ENCODE measurements at regions not wholly inside any gene's neighbourhood (a gene's known extent, or its start where the extent isn't known, plus 50 kb on each side); places are given as distances from the start of the nearest gene placed in this dataset.
A peak's percentile ranks its signal among the peaks of the same experiment; 100 is the strongest.

DNA sequence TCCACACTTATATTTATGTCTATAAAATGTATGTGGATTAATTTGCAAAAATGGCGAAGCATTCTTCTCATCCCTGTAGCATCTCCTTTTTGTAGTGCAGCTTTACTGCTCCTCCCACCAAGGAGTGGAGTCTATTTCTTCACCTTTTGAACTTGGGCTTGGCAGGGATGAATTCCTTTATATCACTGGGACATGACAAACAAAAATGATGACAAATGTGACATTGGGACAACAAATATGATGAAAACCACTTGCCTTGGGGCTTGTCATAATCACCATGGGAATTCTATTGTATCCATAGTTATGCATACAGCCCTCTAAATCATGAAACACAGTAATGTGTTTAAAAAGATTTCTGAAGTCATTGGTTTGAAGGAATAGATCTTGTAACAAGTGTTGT lies 155.0 kb downstream of the TNFSF18 start:
- BruUV-seq (replicated peaks): no TSS peak
- H3K27me3 ChIP-seq (ENCODE audit: insufficient read depth, low read depth): no peaks in the 10 kb centered on the region
- H3K27ac ChIP-seq: peak overlapping the region; percentile 54
- no peak overlapping the region for H2AFZ ChIP-seq
- TF ChIP-seq, protein P1, sequence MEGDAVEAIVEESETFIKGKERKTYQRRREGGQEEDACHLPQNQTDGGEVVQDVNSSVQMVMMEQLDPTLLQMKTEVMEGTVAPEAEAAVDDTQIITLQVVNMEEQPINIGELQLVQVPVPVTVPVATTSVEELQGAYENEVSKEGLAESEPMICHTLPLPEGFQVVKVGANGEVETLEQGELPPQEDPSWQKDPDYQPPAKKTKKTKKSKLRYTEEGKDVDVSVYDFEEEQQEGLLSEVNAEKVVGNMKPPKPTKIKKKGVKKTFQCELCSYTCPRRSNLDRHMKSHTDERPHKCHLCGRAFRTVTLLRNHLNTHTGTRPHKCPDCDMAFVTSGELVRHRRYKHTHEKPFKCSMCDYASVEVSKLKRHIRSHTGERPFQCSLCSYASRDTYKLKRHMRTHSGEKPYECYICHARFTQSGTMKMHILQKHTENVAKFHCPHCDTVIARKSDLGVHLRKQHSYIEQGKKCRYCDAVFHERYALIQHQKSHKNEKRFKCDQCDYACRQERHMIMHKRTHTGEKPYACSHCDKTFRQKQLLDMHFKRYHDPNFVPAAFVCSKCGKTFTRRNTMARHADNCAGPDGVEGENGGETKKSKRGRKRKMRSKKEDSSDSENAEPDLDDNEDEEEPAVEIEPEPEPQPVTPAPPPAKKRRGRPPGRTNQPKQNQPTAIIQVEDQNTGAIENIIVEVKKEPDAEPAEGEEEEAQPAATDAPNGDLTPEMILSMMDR (conservative IDR thresholded peaks at IDR 0.05): no peak
- TF ChIP-seq EZH2 (IDR thresholded peaks at IDR 0.05; ENCODE audit: low read depth): no peak
- no peak overlapping the region for H3K4me3 ChIP-seq
- H3K4me2 ChIP-seq: peak overlapping the region; percentile 5
- ChIA-PET POLR2A (ENCODE audit: unreplicated experiment) (no interaction called here), CTCF (interaction anchor here (0.6 kb wide), 1 partner anchor 10 kb away, joined by 3 read pairs; no protein-coding TSS in a partner anchor)
- H4K20me1 ChIP-seq (ENCODE audit: insufficient read depth): no peaks in the 10 kb centered on the region
- no peaks in the 10 kb centered on the region for H3K9me2 ChIP-seq (ENCODE audit: insufficient read depth)
- intact Hi-C loops (cut with micrococcal nuclease; ENCODE audit: unreplicated experiment): loop anchor here (1.0 to 5.0 kb wide), 5 partner anchors 23 to 161 kb away; no protein-coding TSS in a partner anchor
- H3K36me3 ChIP-seq (ENCODE audit: low read depth): no peaks in the 10 kb centered on the region
- peak in 1 of 2 experiments; percentile 83 for DNase-seq
- peaks cover 45% of the 10 kb centered on the region for H3K4me1 ChIP-seq (replicated peaks; ENCODE audit: insufficient read depth)
- H3K79me2 ChIP-seq (ENCODE audit: low read depth): no peaks in the 10 kb centered on the region
- no peaks in the 10 kb centered on the region; the same call in 1 of the 2 replicates for H3K9me3 ChIP-seq (ENCODE audit: insufficient read depth, low read depth)
- H3F3A ChIP-seq (ENCODE audit: insufficient read depth, low read depth): peaks cover 23% of the 10 kb centered on the region; the same call in 1 of the 2 replicates

- H3F3A ChIP-seq (ENCODE audit: insufficient read depth, low read depth): peaks cover 23% of the 10 kb centered on the region; the same call in 1 of the 2 replicates
- H3K9me2 ChIP-seq (ENCODE audit: insufficient read depth): no peaks in the 10 kb centered on the region
- no peaks in the 10 kb centered on the region; the same call in 1 of the 2 replicates for H3K9me3 ChIP-seq (ENCODE audit: insufficient read depth, low read depth)
- no peak overlapping the region for H3K4me3 ChIP-seq
- intact Hi-C loops (cut with micrococcal nuclease; ENCODE audit: unreplicated experiment): loop anchor here (2.0 to 5.0 kb wide), 4 partner anchors 37 to 159 kb away; no protein-coding TSS in a partner anchor
- no peaks in the 10 kb centered on the region for H3K27me3 ChIP-seq (ENCODE audit: insufficient read depth, low read depth)
- peak in 1 of 2 experiments; percentile 37 for DNase-seq
- H3K79me2 ChIP-seq (ENCODE audit: low read depth): no peaks in the 10 kb centered on the region
- H3K36me3 ChIP-seq (ENCODE audit: low read depth): no peaks in the 10 kb centered on the region
- no peaks in the 10 kb centered on the region for H4K20me1 ChIP-seq (ENCODE audit: insufficient read depth)
- POLR2A ChIA-PET (ENCODE audit: unreplicated experiment): interaction anchor here (0.6 to 0.7 kb wide), 2 partner anchors 69 to 71 kb away, joined by 3 read pairs; no protein-coding TSS in a partner anchor
- H3K27ac ChIP-seq: peak overlapping the region; percentile 52
- CTCF ChIA-PET: no interaction called here
- TF ChIP-seq, protein P1 (conservative IDR thresholded peaks at IDR 0.05): no peak
- TF ChIP-seq EZH2 (IDR thresholded peaks at IDR 0.05; ENCODE audit: low read depth): no peak
- H2AFZ ChIP-seq: no peak overlapping the region
- no peak overlapping the region for H3K4me2 ChIP-seq
- H3K4me1 ChIP-seq (replicated peaks; ENCODE audit: insufficient read depth): peaks cover 46% of the 10 kb centered on the region
- no TSS peak for BruUV-seq (replicated peaks)
These were observed 153.0 kb downstream of the TNFSF18 start for GRCh38 chr1:172897738-172898137.

DNA sequence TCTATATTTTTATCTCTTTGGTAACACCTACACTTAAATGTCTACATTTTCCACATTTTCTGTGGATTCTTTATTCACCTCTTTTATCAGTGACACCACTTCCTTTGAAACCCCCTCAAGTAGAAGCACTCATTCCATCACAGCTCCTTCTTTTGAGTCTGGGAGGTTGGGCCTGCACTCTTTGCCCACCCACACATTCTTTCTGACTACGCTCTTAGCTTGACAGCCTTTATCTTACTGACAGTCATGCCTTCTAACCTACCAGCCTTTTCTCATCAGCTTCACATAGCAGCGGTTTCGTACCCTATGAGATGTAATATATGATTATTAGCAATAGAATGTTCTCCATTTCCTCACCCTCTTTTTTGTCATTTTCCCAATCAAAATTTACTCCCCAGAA lies 151.9 kb downstream of the TNFSF18 start:
- no peak overlapping the region for H3K4me3 ChIP-seq
- DNase-seq: no peak
- intact Hi-C loops (cut with micrococcal nuclease; ENCODE audit: unreplicated experiment): loop anchor here (5.0 kb wide), 1 partner anchor 72 kb away; no protein-coding TSS in a partner anchor
- H2AFZ ChIP-seq: no peak overlapping the region
- H3F3A ChIP-seq (ENCODE audit: insufficient read depth, low read depth): peaks cover 23% of the 10 kb centered on the region; the same call in 1 of the 2 replicates
- CTCF ChIA-PET: no interaction called here
- H4K20me1 ChIP-seq (ENCODE audit: insufficient read depth): no peaks in the 10 kb centered on the region
- no peaks in the 10 kb centered on the region for H3K9me2 ChIP-seq (ENCODE audit: insufficient read depth)
- POLR2A ChIA-PET (ENCODE audit: unreplicated experiment): interaction anchor here (0.6 kb wide), 1 partner anchor 1060 kb away, joined by 22 read pairs; no protein-coding TSS in a partner anchor
- peaks cover 51% of the 10 kb centered on the region for H3K4me1 ChIP-seq (replicated peaks; ENCODE audit: insufficient read depth)
- no peak overlapping the region for H3K27ac ChIP-seq
- H3K4me2 ChIP-seq: no peak overlapping the region
- H3K9me3 ChIP-seq (ENCODE audit: insufficient read depth, low read depth): no peaks in the 10 kb centered on the region; the same call in 1 of the 2 replicates
- no peaks in the 10 kb centered on the region for H3K27me3 ChIP-seq (ENCODE audit: insufficient read depth, low read depth)
- no peaks in the 10 kb centered on the region for H3K79me2 ChIP-seq (ENCODE audit: low read depth)
- TF ChIP-seq, protein P1 (conservative IDR thresholded peaks at IDR 0.05): no peak
- H3K36me3 ChIP-seq (ENCODE audit: low read depth): no peaks in the 10 kb centered on the region
- BruUV-seq (replicated peaks): no TSS peak
